Spleen (tissue), 11 donors: ENCODE measurements at regions not wholly inside any gene's neighbourhood (a gene's known extent, or its start where the extent isn't known, plus 50 kb on each side); places are given as distances from the start of the nearest gene placed in this dataset.

ENCODE experiments used
- DNase-seq: peaks from one replicate; pipeline ENCODE4 v3.0.0-alpha.2; 2020
- H3K27ac ChIP-seq, 8 donors: fragments of 200-600 bp; sonication (generic) in 7 of 8; 1 replicate in 4 of 8; 2 replicates in 4 of 8; pipeline versions ENCODE4 v1.5.0 to v1.8.0; 2016 to 2021; ENCODE audit warnings: inconsistent platforms in 4 of 8, mild to moderate bottlenecking in 4 of 8, moderate library complexity in 1 of 8
- H3K27me3 ChIP-seq, 7 donors: fragments of 200-600 bp; sonication (generic) in 6 of 7; replicated peaks in 1 of 7; 1 replicate in 4 of 7; 2 replicates in 3 of 7; pipeline versions ENCODE4 v1.5.0 to v1.8.0; 2016 to 2021; ENCODE audit warnings: inconsistent platforms in 3 of 7, mild to moderate bottlenecking in 1 of 7
- H3K36me3 ChIP-seq, 6 donors: fragments of 200-600 bp; sonication (generic) in 5 of 6; 1 replicate in 4 of 6; 2 replicates in 2 of 6; pipeline versions ENCODE4 v1.5.0 to v1.8.0; 2016 to 2021; ENCODE audit warnings: inconsistent platforms in 2 of 6
- H3K4me1 ChIP-seq, 6 donors: fragments of 200-600 bp; sonication (generic) in 5 of 6; 1 replicate in 3 of 6; 2 replicates in 3 of 6; pipeline versions ENCODE4 v1.5.0 to v1.8.0; 2016 to 2021; ENCODE audit warnings: inconsistent platforms in 3 of 6
- H3K4me3 ChIP-seq, 8 donors: fragments of 200-600 bp; sonication (generic) in 7 of 8; 1 replicate in 4 of 8; 2 replicates in 4 of 8; pipeline versions ENCODE4 v1.5.0 to v1.8.0; 2016 to 2021; ENCODE audit warnings: inconsistent platforms in 4 of 8, mild to moderate bottlenecking in 4 of 8, moderate library complexity in 2 of 8
- H3K9me3 ChIP-seq, 8 donors: fragments of 200-600 bp; sonication (generic) in 7 of 8; 1 replicate in 4 of 8; 2 replicates in 4 of 8; pipeline versions ENCODE4 v1.5.0 to v1.8.0; 2016 to 2021; ENCODE audit warnings: inconsistent platforms in 4 of 8
- POLR2A ChIP-seq, 3 donors: fragments of 450-650 bp; IDR thresholded peaks; one replicate each; pipeline ENCODE4 v1.5.1; 2017; ENCODE audit warnings: antibody characterized with exemption in 3 of 3, mild to moderate bottlenecking in 1 of 3
- POLR2AphosphoS5 ChIP-seq, 3 donors: sonication (generic); formaldehyde crosslinking; IDR thresholded peaks; one replicate each; pipeline ENCODE4 v1.5.1; 2017; ENCODE audit warnings: antibody characterized with exemption in 3 of 3
- WGBS, 5 donors: extraction: QIAGEN DNeasy Blood & Tissue Kit in 3 of 5; methylation state at CpG; one replicate each; pipeline versions ENCODE4 v1.1.5 to v1.1.7; 2013 to 2018; 5-methylcytosine and 5-hydroxymethylcytosine counted together
- intact Hi-C: fragments of 100-400 bp; cut with DNase I; formaldehyde crosslinking; loops from one replicate; pipeline ENCODE4 v1.15.0; 2023; ENCODE audit warnings: low total_unique reads
- TF ChIP-seq, protein P1 (sequence below), 11 experiments: fragments of 200-600 bp in 7 of 11; fragments of 450-650 bp in 4 of 11; sonication (generic) in 4 of 11; IDR thresholded peaks in 8 of 11; conservative IDR thresholded peaks in 3 of 11; 1 replicate in 7 of 11; 2 replicates in 4 of 11; pipeline versions ENCODE4 v1.4.0 to v1.8.0; 2016 to 2021; ENCODE audit warnings: antibody characterized with exemption in 11 of 11, inconsistent platforms in 4 of 11, mild to moderate bottlenecking in 1 of 11
- donor health status: healthy with polysubstance abuse.
- donor health status: DM: no; HTN: no; CAD: no; lungs with moderate emphysema.
- donor health status: DM: no; HTN: no; CAD: no.
- donor health status: Bipolar disorder and iron deficiency.
- donor health status: healthy.
- donor health status: DM: no; HTN: no; CAD: no.
- donor health status: DM: yes; HTN: yes; CAD: no.

DNA sequence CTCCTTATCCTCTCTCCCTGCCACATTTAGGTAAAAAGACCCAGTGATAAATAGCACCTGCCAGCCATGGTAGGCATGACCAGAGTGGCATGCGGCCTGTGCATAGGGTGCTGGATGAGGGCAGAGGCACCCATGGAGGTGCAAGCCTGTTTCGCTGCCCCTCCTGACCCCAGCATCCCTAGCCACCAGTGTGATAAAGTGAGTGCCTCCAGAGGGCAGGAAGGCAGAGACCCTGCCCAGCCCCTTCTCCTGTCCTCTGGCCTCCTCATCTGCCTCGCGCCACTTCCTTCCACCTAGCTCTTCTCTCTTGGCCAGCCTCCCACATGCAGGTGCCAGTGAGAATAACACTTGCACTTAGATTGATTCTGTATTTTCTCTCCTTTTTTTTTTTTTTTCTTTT is 108.3 kb upstream of the FUT8 start:
- 45 to 94% (median 73%) methylated on average over 4 of the region's 4 CpGs for WGBS, 5 donors
- Histone ChIP-seq H3K4me3 (no peak overlapping the region), H3K4me1 (peaks cover 0 to 34% (median 22%) of the 10 kb centered on the region in 6 donors), H3K36me3 (no peaks in the 10 kb centered on the region), H3K27me3 (no peaks in the 10 kb centered on the region), H3K9me3 (no peaks in the 10 kb centered on the region), H3K27ac (peak overlapping the region in 6 of 8 donors; percentile 11 to 80 (median 59))
- intact Hi-C loops = no loop called here
- TF ChIP-seq, protein P1, sequence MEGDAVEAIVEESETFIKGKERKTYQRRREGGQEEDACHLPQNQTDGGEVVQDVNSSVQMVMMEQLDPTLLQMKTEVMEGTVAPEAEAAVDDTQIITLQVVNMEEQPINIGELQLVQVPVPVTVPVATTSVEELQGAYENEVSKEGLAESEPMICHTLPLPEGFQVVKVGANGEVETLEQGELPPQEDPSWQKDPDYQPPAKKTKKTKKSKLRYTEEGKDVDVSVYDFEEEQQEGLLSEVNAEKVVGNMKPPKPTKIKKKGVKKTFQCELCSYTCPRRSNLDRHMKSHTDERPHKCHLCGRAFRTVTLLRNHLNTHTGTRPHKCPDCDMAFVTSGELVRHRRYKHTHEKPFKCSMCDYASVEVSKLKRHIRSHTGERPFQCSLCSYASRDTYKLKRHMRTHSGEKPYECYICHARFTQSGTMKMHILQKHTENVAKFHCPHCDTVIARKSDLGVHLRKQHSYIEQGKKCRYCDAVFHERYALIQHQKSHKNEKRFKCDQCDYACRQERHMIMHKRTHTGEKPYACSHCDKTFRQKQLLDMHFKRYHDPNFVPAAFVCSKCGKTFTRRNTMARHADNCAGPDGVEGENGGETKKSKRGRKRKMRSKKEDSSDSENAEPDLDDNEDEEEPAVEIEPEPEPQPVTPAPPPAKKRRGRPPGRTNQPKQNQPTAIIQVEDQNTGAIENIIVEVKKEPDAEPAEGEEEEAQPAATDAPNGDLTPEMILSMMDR (IDR thresholded peaks at IDR 0.05 in 8 of 11, conservative IDR thresholded peaks at IDR 0.05 in 3 of 11) = no peak
- TF ChIP-seq POLR2A (IDR thresholded peaks at IDR 0.05) = no peak
- peak in 1 of 3 donors; percentile 20 for TF ChIP-seq POLR2AphosphoS5 (IDR thresholded peaks at IDR 0.05)
- DNase-seq = no peak

DNA sequence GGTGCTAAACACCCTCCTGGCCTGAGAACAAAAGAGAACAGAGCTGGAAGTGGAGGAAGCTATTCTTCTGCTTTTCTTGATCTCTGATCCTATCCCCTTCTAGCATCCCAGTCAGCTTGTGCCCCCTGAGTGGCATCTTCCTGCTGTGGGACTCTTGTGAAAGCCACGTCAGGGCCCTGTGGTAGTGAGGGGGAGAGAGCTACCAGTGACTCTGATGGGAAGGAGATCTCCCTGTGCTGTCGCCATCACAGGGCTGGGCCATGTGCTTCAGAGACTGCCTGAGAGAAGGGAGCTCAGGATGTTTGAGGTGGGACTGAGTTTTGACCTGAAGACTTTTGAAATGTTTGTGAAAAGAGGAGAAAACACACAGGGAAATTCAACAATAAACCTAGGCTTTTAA is 107.6 kb upstream of the FUT8 start:
- TF ChIP-seq, protein P1 (IDR thresholded peaks at IDR 0.05 in 8 of 11, conservative IDR thresholded peaks at IDR 0.05 in 3 of 11) = no peak
- no peak for TF ChIP-seq POLR2AphosphoS5 (IDR thresholded peaks at IDR 0.05)
- TF ChIP-seq POLR2A (IDR thresholded peaks at IDR 0.05) = no peak
- Histone ChIP-seq H3K27ac (peak overlapping the region in 5 of 8 donors; percentile 27 to 80 (median 64)), H3K36me3 (no peaks in the 10 kb centered on the region), H3K4me1 (peaks cover 0 to 34% (median 22%) of the 10 kb centered on the region in 6 donors), H3K9me3 (no peaks in the 10 kb centered on the region), H3K27me3 (no peaks in the 10 kb centered on the region), H3K4me3 (no peak overlapping the region)
- WGBS, 5 donors = 55 to 76% (median 59%) methylated on average over 2 of the region's 2 CpGs
- intact Hi-C loops = no loop called here
- no peak for DNase-seq

DNA sequence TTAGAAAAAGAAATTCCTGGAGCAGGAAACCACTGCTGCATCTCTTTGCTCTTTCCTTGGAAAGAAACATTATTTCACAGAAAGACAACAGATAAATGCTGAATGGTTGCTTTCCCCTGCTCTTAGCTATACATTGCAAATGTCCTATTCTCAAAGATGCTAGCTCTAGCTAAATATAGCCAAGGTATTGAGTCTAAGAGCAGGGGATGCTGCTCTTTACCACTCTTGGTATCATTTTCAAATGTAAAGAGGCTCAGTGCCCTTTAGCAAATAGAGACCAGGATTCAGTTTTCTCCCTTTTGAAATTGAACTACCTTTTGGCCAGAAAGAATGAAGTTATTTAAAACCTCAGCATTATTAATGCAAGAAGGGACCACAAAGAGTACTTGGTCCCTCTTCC is 104.0 kb upstream of the FUT8 start:
- DNase-seq = no peak
- Histone ChIP-seq H3K9me3 (no peaks in the 10 kb centered on the region), H3K4me3 (no peak overlapping the region), H3K27ac (no peak overlapping the region), H3K4me1 (peaks cover 0 to 20% (median 17%) of the 10 kb centered on the region in 6 donors), H3K27me3 (no peaks in the 10 kb centered on the region), H3K36me3 (no peaks in the 10 kb centered on the region)
- intact Hi-C loops = no loop called here
- TF ChIP-seq POLR2AphosphoS5 (IDR thresholded peaks at IDR 0.05) (no peak), POLR2A (IDR thresholded peaks at IDR 0.05) (no peak)
- TF ChIP-seq, protein P1 (IDR thresholded peaks at IDR 0.05 in 8 of 11, conservative IDR thresholded peaks at IDR 0.05 in 3 of 11) = no peak

DNA sequence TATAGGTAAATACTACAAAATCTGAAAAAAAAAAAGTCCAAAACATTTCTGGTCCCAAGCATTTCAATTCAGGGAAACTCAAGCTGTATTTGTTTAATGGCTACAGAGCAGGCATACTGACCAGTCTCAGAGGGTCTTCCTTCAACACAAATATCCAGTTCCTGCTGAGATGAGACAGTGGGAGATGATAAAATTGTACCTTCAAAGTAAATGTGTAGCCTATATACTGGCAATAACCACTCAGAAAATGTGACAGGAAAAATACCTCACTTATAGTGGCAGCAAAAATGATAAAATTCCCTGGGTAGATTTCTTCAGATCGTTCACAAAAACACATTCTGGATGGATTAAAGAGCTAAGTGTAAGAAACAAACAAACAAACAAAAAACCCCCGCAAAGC is 102.0 kb upstream of the FUT8 start:
- intact Hi-C loops = no loop called here
- Histone ChIP-seq H3K27ac (no peak overlapping the region), H3K9me3 (no peaks in the 10 kb centered on the region), H3K4me1 (peaks cover 0 to 20% (median 3%) of the 10 kb centered on the region in 6 donors), H3K36me3 (no peaks in the 10 kb centered on the region), H3K27me3 (no peaks in the 10 kb centered on the region), H3K4me3 (no peak overlapping the region)
- TF ChIP-seq POLR2A (IDR thresholded peaks at IDR 0.05) (no peak), POLR2AphosphoS5 (IDR thresholded peaks at IDR 0.05) (no peak)
- TF ChIP-seq, protein P1 (IDR thresholded peaks at IDR 0.05 in 8 of 11, conservative IDR thresholded peaks at IDR 0.05 in 3 of 11) = no peak
- DNase-seq = no peak
- WGBS, 5 donors = 81 to 94% (median 87%) methylated on average over 2 of the region's 2 CpGs
